ENCODE measurements at regions not wholly inside any gene's neighbourhood (a gene's known extent, or its start where the extent isn't known, plus 50 kb on each side); places are given as distances from the start of the nearest gene placed in this dataset.

DNA sequence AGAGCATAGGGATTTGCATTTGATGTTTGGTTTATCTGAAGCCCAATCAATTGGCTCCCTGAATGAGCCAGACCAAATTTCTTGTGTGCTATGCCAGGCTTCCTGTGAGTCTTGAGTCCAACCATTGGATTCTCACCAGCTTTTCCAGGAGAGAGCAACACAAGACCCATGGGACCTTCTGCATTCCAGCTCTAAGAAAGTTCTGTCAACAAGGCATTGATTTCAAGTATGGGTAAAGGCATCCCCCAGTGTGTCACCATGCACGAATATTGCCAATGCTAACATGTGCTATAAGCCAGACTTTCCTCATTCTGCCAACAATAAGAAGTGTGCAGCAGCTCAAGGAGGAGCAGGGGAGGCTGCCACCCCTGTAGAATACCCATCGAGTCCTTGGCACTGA, 266.6 kb downstream of the ETAA1 start:
- DNase-seq, result no peak

DNA sequence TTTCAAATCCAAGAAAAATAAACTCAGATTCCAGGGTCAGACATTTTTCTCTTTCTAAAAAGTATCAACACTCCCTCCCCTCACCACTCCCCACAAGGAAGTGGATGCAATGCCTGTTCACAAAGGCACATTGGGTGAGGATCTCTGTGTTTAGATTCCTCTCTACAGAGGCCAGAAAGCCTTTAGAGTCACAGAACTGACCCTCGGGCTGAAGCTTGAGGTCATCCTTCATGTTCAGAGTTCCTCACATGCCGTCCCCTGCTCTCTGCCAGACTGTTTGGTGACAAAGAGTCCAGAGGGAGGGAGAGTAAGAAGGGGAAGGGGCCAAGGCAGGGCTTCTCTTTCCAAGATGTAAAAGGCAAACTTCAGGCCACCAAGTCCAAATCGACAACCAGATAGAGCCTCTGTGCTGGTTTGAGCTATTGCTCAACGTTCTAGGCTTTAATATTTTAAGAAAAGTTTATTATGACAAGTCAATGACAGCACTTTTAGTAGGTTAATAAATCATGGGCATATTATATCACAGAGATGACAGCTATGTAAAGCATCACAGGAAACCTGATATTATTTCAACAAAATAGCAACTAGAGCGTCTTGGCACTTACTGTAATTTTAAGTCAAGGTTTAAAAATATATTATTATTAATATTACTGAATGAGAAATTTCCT, 269.4 kb downstream of the ETAA1 start:
- DNase-seq, result no peak

DNA sequence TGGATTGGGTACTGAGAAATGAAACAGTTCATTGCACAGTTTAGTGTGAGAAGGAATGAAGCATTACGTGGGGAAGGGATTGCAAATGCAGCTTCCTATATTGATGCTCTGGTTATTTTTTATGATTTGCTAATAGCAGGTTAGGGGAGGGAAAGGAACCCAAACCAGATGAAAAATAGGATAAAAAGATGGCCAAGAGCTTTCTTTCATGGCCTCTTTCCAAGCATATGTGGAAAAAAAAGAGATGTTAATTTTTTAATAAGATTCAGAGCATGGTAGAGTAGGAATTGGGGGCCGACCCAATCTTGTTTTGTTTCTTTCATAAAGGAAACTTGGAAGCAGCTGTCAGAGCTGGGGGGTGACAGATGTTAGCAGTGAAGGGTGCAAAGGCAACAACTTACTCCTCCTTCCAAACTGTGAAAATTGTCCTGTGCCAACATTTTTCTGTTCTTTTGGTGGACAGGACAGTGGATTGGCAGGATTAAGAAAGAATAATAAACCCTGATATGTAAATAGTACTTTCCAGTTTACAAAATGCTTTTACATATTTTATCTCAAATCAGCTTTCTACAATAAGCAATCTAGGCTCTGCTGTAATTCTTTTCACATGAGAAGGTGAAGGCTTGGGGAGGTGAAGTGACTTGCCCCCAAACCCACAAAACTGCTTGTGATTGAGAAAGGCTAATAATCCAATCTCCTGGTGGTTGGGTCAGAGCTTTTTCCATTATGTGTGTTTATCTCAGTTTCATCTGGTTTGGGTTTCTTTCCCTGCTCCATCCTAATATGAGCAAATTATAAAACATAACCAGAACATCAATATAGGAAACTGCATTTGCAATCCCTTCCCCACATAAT, 270.1 kb downstream of the ETAA1 start:
- DNase-seq, result no peak

DNA sequence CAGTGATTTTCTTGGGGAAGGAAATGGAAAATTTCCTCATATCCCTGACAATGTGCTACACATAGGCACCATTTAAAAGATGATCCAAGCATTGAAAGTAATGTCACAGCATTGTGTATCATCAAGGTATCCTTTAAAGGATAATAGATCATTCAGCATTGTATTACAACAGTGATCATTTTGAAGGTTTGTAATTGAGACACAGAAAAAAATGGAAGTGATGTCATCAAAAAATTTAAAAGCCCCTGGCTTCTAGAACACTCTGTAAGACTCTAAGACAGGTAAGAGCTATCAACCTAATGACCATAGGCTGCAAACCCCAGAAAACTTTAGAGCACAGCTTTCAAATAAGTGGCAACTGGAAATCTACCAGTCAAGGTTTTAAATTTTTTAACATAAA, 271.4 kb downstream of the ETAA1 start:
- DNase-seq, result no peak

DNA sequence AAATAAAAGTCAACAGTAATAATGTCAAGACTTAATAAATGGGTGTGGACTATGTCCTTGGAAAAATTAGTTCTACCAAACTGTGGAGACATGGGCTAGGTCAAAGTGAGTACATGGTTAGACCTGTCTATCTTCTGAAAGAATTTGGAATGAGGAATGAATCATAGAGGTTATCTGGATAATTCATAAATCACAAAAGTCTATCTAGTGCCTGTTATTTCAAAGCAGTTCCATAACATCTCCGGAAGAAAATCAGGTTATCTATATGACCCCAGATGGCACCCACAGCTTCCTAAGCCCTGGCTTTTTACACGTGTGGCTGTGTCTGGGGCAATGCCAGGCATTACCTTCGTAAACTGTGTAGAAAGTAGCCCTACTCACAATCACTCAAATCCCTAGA, 272.0 kb downstream of the ETAA1 start:
- DNase-seq, result no peak

DNA sequence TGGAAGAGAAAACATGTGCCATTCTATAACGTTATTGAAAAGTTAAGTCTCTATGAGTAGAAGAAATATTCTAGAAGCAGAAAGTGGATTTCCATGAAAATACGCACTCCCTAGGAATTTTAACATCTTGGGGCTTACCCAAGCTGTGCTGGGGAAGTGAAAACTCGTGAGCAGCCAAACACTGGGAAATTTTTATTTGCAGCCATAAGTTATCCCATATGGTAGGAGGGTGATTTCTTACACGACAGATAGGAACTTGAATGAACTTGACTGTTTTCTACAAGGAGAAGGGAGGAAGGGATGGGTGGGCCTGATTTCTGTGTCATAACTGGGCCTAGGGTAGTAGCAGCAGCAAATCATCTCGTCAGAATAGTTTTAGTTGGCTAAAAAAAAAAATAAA, 272.6 kb downstream of the ETAA1 start:
- DNase-seq, result no peak

DNA sequence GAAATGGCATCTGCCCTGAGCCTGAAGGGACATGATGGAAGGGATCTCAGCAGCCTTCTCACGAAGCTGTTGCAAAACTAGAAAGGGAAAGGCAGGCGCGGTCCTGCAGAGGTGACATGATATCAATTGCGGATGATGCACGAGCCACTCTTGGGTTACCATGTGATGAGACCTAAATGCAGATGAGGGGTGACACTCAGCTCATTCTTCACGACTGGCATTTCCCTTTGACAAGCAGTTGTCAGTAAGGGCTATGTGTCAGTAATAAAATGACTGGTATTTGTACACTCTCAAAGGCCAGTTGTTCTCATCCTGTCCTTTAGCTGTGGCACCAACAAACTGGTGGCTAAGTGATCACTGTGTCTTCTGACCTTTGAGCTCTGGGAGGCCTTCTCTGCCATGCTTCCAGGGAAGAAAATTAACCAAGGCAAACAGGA, 273.6 kb downstream of the ETAA1 start:
- DNase-seq, result no peak

DNA sequence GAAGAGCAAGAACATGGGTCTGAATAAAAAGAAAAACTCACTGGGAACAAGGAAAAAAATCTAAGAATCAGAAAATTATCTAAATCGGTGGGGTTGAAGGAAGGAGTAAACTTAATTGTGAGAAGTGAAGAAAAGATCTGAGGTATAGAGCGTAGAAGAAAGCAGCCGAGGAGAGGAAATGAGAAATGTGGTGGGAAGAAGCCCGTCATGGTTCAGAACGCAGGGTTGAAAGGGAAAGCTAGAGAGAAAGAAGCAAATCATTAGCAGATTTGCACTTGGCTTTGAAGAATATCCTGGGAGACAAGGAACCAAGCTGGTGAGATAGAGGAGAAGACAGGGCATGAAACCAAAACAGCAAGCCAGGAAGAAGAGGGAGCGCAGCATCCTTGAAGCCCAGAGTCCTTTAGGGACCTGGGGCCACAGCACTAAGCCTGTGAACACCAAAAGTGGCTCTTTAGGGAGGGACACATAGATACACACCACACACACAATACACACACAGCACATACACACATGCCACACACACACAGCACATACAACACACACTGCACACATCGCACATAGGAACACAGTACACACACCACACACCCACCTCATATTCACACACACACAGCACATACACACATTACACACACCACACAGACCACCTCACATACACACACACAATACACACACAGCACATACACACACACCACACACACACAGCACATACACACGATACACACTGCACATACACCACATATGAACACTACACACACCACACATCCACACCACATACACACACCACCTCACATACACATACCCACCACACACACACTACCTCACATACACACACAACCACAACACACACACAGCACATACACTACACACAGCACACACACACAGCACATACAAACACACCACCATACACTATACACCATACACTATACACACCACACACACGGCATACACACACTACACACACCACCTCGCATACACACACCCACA, 274.6 kb downstream of the ETAA1 start:
- no peak for DNase-seq

DNA sequence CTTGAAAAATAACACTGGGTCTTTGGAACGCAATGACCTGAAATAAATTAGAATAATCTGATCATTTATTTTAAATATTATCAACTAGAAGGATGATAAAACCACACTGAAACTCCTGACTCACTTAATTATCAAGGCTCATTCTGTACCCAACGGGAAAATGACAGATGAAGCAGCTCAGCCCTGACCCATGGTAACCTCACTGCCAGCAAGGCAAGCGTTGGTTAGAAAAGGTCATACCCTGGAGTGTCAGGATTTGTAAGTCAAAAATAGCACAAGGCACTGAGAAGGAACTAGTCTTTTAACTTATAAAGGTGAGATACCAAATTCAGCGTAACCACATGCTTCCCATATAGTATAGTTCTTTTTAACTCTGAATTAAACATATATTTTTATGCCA, 277.5 kb downstream of the ETAA1 start:
- DNase-seq, result no peak

DNA sequence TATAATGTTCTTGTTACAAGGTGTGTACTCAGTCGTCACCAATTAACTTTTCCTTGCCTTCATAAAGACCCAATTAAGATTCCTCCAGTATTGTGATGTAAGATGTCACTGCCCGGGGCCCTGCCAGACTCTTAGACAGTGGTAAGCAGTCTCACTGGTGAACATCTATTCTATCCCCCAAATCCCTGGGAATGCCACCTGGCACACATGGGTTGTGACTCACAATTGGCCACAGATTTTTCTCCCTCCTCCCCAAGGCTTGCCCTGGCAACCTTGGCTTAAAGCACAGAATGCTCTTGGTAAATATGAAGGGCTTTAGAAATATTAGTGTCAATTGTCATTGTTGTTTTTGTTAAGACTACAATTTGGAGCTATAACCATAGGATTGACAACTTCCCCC, 287.9 kb downstream of the ETAA1 start:
- no peak for DNase-seq

DNA sequence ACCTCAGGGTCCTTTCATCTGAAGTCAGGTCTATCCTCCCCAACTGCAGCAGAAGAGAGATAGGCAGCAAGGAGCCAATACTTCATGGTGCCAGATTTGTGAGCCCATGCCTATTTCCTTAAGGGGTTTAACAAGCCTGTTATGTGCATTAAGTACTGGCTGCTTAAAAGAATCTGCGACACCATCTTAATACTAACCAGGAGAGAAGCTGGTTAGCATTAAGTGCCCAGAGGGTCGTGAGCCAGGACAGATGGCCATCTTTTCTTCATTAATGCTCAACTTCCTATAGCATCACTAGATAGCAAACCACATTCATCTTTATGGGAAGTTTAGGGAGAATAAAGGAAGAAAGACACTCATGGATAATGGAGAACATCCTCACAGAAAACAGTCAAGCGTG, 289.1 kb downstream of the ETAA1 start:
- DNase-seq, result no peak

DNA sequence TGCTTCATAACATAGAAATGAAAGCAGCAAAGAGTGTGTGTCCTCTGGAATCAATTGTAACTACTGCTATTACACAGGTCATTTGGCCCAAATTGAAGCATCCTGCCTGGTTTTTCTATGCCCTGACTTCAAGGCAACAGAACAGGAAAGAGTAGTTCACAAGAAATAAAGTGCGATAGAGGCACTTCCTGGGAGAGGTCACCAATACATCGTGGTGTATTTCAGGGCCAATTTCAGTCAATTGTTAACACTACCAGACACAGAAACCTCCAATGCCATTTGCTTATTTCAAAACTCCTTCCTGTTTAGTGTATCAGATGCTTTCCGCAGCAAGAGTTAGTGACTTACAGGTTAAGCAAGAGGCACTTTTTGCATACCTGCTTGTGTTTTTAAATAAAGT, 292.1 kb downstream of the ETAA1 start:
- DNase-seq, result no peak

DNA sequence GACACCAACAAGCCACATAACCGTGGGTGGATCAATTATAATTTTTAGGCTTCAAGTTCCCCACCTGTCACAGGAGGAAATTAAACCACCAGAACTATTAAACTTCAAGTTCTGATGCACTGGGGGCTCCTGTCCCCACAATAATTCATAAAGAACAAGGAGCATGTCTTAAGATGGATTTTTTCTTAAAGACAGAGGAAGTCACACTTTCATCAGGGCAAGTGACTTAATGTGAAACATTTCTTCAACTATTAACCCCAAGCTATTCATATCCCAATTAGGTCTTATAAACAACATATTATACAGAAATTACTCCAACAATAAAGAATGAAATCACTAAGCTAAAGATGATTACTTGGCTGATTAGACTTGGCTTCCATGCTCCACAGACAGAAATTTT, 292.5 kb downstream of the ETAA1 start:
- no peak for DNase-seq

DNA sequence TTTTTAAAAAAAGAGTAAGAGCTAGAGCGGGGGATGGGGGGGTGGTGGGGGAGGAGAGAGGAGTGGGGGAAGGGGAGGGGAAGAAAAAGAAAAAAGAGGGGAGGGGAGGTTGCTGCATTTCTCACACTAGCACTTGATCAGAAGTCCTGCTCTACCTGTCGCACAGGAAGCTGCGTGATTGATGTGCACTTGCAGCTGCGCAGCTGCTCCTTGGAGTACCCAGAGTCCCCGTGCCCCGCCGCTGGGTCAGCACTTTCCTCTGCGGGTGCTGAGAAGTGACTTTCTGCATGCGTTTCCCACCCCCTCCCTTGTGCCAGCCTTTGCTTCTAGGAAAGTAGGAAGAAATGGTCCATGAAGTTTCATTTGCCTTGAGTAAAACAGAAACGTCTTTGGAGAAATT, 297.3 kb downstream of the ETAA1 start:
- no peak for DNase-seq

DNA sequence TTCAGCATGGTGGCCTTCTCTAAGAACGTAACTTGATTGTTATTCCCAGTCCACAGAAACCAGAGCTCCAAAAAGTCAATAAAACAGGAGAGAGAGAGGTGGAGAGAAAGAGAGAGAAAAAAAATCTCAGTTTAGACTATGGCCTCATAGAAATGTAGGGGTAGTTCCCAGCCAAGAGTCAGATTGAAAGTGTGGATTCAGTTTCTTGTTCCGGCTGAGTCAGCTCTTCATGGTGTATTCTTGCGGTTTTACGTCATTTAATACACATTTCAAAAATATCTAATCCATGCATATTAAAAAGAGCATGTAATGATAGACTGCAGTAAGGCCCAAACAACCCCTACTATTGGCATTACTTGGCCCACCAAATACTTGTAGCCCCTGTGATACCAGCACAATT, 303.9 kb downstream of the ETAA1 start:
- DNase-seq, result no peak

DNA sequence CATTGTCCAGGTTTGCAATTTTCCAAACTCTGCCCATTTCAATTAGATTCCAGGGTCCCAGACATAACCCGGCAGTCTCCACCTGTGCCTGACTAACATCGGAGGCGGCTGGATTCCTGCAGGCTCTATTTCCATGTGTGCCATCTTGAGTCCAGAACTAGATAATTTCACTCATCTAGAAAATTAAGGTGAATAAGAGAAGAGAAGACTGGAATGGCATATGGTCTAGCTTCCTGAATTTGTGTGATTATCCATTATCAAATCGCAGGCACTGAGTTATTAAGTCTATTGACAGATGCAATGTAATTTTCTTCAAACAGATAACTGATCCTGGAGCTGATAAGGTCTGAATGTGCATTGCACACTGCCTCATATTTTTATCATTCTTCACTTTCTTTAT, 305.2 kb downstream of the ETAA1 start:
- no peak for DNase-seq

DNA sequence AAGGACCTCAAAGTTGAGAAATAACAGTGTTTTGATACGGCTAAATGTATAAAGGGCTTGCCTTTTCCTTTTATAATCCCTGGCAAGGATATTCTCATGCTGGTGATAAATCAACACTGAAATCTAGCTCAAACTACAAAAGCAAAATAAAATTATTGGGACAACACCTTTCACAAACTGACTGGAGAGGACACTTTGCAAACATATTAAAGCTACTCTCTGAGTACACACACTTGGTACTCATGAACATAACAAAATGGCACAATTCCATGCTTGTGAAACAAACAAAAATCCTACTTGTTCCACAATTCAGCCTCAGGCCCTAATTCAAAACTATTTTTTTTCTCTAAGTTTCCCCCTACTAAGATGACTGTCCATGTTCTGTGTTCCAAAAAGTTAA, 305.8 kb downstream of the ETAA1 start:
- DNase-seq, result no peak

DNA sequence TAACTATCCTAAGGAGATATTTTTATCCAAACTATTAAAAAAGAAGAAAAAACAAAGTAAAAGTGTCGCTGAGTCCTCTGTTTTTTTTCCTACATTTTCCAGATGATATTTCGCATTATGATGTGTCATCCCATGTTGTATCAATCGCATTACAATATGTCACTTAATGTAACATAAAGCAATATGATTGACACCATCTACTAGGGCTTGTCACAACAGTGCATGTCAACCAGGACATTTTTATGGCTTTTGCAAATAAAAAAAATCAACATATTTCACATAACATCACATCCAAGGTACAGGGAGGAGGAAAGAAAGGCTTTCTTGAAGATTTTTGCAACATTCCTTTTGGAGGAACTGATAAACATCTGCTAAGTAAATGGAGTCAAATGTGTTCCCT, 308.9 kb downstream of the ETAA1 start:
- DNase-seq, result no peak

DNA sequence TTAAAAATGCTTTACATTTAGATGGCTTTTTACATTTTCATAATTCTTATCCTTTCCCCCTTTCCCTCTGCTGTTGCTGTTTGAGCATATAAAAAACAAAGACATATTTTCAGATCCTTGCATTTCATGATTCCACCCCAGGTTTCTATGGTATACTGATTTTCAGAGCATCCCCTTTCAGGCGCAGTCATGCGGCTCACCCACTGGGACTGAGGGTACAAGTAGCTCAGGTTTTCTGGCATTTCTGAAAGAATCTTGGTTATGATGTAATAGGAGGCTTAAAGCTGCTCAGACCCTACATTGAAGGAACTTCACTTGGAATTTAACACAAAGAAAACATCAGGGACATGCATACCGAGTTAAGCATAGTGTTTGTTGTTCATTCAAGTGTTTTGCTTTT, 310.8 kb downstream of the ETAA1 start:
- no peak for DNase-seq

DNA sequence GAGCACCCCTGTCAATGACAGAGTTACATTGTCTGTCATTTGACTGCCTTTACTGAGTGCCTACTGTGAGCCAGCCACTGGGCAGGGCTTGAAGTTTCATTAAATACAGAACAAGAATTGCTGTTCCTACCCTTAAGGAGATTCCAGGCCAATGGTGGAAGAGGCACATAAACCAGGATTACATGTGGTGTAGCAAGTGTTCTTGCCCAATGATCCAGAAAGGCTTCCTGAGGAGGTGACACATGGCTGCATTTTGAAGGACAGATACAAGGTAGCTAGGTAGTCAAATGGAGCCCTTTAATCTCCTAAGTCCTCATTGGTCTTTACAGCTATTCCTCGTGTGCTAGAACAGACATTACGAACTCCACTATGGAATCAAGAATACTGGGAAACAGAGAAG, 312.7 kb downstream of the ETAA1 start:
- no peak for DNase-seq

DNA sequence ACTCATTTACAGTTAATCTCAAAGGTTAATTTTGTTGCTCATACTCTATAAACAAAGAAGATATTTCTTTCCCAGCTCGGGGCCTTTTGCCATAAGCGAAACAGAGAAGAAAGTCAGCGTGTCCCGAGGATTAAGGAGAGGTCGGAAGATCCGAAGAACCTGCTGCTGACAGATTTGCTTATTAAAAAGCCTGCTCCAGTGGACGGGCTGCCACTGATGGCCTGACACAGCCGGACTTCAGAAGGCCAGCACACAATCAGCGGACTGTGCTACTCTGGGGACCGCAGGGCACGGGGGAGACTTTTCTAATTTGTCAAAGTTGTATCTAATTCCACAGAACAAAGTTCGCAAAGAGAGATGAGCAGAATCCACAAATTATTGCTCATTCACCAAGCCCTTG, 315.4 kb downstream of the ETAA1 start:
- no peak for DNase-seq

DNA sequence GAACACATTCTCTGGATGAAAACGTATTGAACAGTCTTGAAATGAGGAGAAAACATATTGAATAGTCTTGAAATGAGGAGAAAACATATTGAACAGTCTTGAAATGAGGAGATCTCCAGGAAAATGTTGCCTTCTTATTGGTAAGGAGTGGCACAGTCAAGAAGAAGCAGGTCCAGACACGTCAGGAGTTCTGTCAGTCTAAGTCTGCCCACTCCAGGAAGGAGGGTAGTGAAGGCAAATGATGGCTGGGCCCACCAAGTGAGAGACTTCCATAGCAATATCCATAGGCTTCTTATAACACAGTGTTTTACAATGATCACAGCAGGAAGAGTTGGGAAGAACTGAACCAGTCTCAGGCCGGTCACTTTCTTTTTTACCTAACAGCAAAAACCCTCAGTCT, 316.2 kb downstream of the ETAA1 start:
- DNase-seq, result no peak

DNA sequence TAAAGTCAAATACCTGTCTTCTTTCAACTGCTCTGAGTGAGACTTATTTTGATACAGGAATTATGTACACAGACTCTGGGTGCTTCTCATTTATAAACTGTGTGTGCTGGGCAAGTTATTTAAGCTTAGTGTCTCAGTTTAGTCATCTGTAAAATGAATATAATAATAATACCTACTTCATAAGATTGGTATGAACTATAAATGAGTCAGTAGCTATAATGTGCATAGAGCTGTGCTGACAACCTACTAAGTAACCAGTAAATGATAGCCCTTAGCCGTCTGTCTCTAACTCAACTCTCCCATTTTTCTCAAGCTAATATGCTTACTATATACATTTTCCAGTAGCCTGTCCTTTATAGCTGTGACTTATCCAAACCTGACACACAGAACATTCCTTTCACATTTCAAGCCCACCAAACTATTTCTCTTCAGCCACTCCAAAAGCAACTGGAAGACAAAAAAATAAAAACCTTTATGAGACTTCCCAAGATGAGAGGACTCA, 319.8 kb downstream of the ETAA1 start:
- DNase-seq, result no peak

All from CD4-positive, alpha-beta T cell treated with Interleukin-21 for 1 hour (primary cell).